WTC11 (cell line): ENCODE measurements at regions not wholly inside any gene's neighbourhood (a gene's known extent, or its start where the extent isn't known, plus 50 kb on each side); places are given as distances from the start of the nearest gene placed in this dataset.

Source experiments
- FOXJ3 ChIP-seq: sonication (generic); formaldehyde crosslinking; IDR thresholded peaks from 2 replicates; pipeline ENCODE4 v1.9.0; 2021; ENCODE audit warnings: missing genetic modification reagents, mild to moderate bottlenecking, borderline replicate concordance
- TF ChIP-seq, protein P1 (sequence below): sonication (generic); formaldehyde crosslinking; IDR thresholded peaks from 2 replicates; pipeline ENCODE4 v1.8.0; 2022; ENCODE audit warnings: mild to moderate bottlenecking, missing genetic modification reagents

DNA sequence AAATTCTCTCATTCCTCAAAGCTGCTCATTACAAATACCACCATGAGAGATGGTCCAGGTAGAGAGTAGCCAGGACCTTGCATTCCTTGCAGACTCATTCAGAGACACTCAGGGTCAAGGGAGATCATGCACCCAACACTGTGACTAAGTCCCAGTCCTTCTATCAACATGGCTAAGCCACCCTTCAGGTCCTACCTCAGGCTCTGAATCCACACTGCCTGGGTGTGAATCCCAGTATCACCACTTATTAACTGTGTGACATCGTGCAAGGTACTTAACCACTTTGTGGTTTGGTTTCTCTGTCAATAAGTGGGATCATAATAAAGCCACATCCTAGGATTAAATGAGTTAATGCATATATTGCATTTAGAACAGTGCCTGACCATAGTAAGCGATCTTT, 124.1 kb upstream of the NEIL3 start:
- no peak for TF ChIP-seq FOXJ3
- TF ChIP-seq, protein P1, sequence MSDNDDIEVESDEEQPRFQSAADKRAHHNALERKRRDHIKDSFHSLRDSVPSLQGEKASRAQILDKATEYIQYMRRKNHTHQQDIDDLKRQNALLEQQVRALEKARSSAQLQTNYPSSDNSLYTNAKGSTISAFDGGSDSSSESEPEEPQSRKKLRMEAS (CRISPR knock-in tag), result no peak
